ENCODE measurements at regions not wholly inside any gene's neighbourhood (a gene's known extent, or its start where the extent isn't known, plus 50 kb on each side); places are given as distances from the start of the nearest gene placed in this dataset.

GRCh38 chrX:150155436-150156035, 207.6 kb upstream of the MAMLD1 start:
- Mint-ChIP-seq H3K36me3 (ENCODE audit: insufficient read depth, unreplicated experiment) (no peaks in the 10 kb centered on the region), H3K27me3 (ENCODE audit: unreplicated experiment) (no peaks in the 10 kb centered on the region), H3K4me1 (ENCODE audit: low read depth, unreplicated experiment) (no peaks in the 10 kb centered on the region), H3K4me3 (ENCODE audit: low read depth, unreplicated experiment) (no peak overlapping the region), H3K27ac (ENCODE audit: unreplicated experiment) (no peak overlapping the region), H3K9me3 (ENCODE audit: low read depth, unreplicated experiment) (no peaks in the 10 kb centered on the region)
- TF ChIP-seq CTCF (IDR thresholded peaks at IDR 0.05; ENCODE audit: unreplicated experiment): no peak
- no TSS peak for BruUV-seq (replicated peaks)
- CTCF ChIA-PET: no interaction called here
- intact Hi-C loops (cut with micrococcal nuclease; ENCODE audit: unreplicated experiment): loop anchor here (10.0 kb wide), 1 partner anchor 209 kb away; the partner anchor contains the start of gene MAMLD1
- DNase-seq: peak; percentile 38

GRCh38 chrX:150156615-150157014, 206.5 kb upstream of the MAMLD1 start:
- BruUV-seq (replicated peaks): no TSS peak
- TF ChIP-seq CTCF (IDR thresholded peaks at IDR 0.05; ENCODE audit: unreplicated experiment): no peak
- H3K4me3 Mint-ChIP-seq (ENCODE audit: low read depth, unreplicated experiment): no peak overlapping the region
- H3K36me3 Mint-ChIP-seq (ENCODE audit: insufficient read depth, unreplicated experiment): no peaks in the 10 kb centered on the region
- intact Hi-C loops (cut with micrococcal nuclease; ENCODE audit: unreplicated experiment): loop anchor here (10.0 kb wide), 1 partner anchor 208 kb away; the partner anchor contains the start of gene MAMLD1
- no peaks in the 10 kb centered on the region for H3K27me3 Mint-ChIP-seq (ENCODE audit: unreplicated experiment)
- H3K27ac Mint-ChIP-seq (ENCODE audit: unreplicated experiment): no peak overlapping the region
- peaks cover 1% of the 10 kb centered on the region for H3K4me1 Mint-ChIP-seq (ENCODE audit: low read depth, unreplicated experiment)
- no peaks in the 10 kb centered on the region for H3K9me3 Mint-ChIP-seq (ENCODE audit: low read depth, unreplicated experiment)
- no peak for DNase-seq
- CTCF ChIA-PET: interaction anchor here (0.7 kb wide), 1 partner anchor 163 kb away, joined by 10 read pairs; no protein-coding TSS in a partner anchor

- no peaks in the 10 kb centered on the region for H3K27me3 Mint-ChIP-seq (ENCODE audit: unreplicated experiment)
- no peaks in the 10 kb centered on the region for H3K36me3 Mint-ChIP-seq (ENCODE audit: insufficient read depth, unreplicated experiment)
- no peaks in the 10 kb centered on the region for H3K9me3 Mint-ChIP-seq (ENCODE audit: low read depth, unreplicated experiment)
- CTCF ChIA-PET: no interaction called here
- DNase-seq: no peak
- H3K4me1 Mint-ChIP-seq (ENCODE audit: low read depth, unreplicated experiment): peaks cover 8% of the 10 kb centered on the region
- intact Hi-C loops (cut with micrococcal nuclease; ENCODE audit: unreplicated experiment): loop anchor here (10.0 kb wide), 1 partner anchor 208 kb away; the partner anchor contains the start of gene MAMLD1
- H3K27ac Mint-ChIP-seq (ENCODE audit: unreplicated experiment): no peak overlapping the region
- BruUV-seq (replicated peaks): no TSS peak
- TF ChIP-seq CTCF (IDR thresholded peaks at IDR 0.05; ENCODE audit: unreplicated experiment): no peak
- no peak overlapping the region for H3K4me3 Mint-ChIP-seq (ENCODE audit: low read depth, unreplicated experiment)
Measured at GRCh38 chrX:150157291-150157690, 205.8 kb upstream of the MAMLD1 start.

GRCh38 chrX:150158554-150159332, 204.4 kb upstream of the MAMLD1 start:
- no peaks in the 10 kb centered on the region for H3K9me3 Mint-ChIP-seq (ENCODE audit: low read depth, unreplicated experiment)
- TF ChIP-seq CTCF (IDR thresholded peaks at IDR 0.05; ENCODE audit: unreplicated experiment): no peak
- no peak overlapping the region for H3K27ac Mint-ChIP-seq (ENCODE audit: unreplicated experiment)
- H3K4me1 Mint-ChIP-seq (ENCODE audit: low read depth, unreplicated experiment): peaks cover 11% of the 10 kb centered on the region
- CTCF ChIA-PET: no interaction called here
- H3K27me3 Mint-ChIP-seq (ENCODE audit: unreplicated experiment): no peaks in the 10 kb centered on the region
- intact Hi-C loops (cut with micrococcal nuclease; ENCODE audit: unreplicated experiment): loop anchor here (10.0 kb wide), 1 partner anchor 206 kb away; the partner anchor contains the start of gene MAMLD1
- no TSS peak for BruUV-seq (replicated peaks)
- no peak overlapping the region for H3K4me3 Mint-ChIP-seq (ENCODE audit: low read depth, unreplicated experiment)
- no peaks in the 10 kb centered on the region for H3K36me3 Mint-ChIP-seq (ENCODE audit: insufficient read depth, unreplicated experiment)
- no peak for DNase-seq
